ENCODE measurements at regions not wholly inside any gene's neighbourhood (a gene's known extent, or its start where the extent isn't known, plus 50 kb on each side); places are given as distances from the start of the nearest gene placed in this dataset.

DNA sequence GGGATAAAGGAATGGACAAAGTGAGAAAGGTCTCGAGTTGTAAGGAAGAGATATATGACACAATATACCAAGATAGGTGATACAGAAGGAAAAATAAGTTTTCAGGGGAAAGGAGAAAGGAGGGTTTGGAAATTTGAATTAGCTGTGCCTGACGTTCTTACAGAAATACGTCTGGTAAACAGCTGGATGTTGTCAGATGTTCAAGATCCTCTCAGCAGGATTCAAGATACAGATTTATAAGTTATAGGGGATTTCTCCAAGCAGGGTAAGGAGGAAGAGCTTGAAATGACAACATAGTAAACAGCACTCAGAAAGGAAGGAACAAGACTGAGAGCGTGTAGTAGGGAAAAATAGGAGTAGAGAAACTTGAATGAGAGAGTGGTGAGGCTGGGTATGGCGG lies 1184.1 kb downstream of the TYW1 start:
- Histone ChIP-seq H4K20me1 (ENCODE audit: insufficient read depth, low read length) (no peaks in the 10 kb centered on the region), H3K27me3 (ENCODE audit: insufficient read depth, low read length) (no peaks in the 10 kb centered on the region), H3K4me1 (ENCODE audit: insufficient read depth, low read length) (no peaks in the 10 kb centered on the region), H3K9me3 (ENCODE audit: insufficient read depth, low read depth, low read length) (no peaks in the 10 kb centered on the region), H3K4me2 (ENCODE audit: low read length) (no peak overlapping the region), H3K79me2 (ENCODE audit: insufficient read depth, low read length) (no peaks in the 10 kb centered on the region), H3K4me3 (ENCODE audit: insufficient read depth, low read depth, low read length) (no peak overlapping the region), H3K9ac (ENCODE audit: low read length) (no peak overlapping the region), H3K36me3 (ENCODE audit: insufficient read depth, low read length) (no peaks in the 10 kb centered on the region), H3K27ac (ENCODE audit: low read depth, low read length) (no peak overlapping the region), H2AFZ (ENCODE audit: low read depth, low read length) (no peak overlapping the region)
- Mint-ChIP-seq H3K4me3 (ENCODE audit: unreplicated experiment) (no peak overlapping the region), H3K36me3 (ENCODE audit: low read depth, unreplicated experiment) (no peaks in the 10 kb centered on the region), H3K9me3 (ENCODE audit: unreplicated experiment) (peaks cover 21% of the 10 kb centered on the region), H3K27me3 (ENCODE audit: low read depth, unreplicated experiment) (no peaks in the 10 kb centered on the region), H3K27ac (ENCODE audit: unreplicated experiment) (no peak overlapping the region), H3K4me1 (ENCODE audit: low read depth, unreplicated experiment) (no peaks in the 10 kb centered on the region)
- TF ChIP-seq EZH2 (IDR thresholded peaks at IDR 0.05; ENCODE audit: insufficient read depth, low read length): no peak
- TF ChIP-seq, protein P1, sequence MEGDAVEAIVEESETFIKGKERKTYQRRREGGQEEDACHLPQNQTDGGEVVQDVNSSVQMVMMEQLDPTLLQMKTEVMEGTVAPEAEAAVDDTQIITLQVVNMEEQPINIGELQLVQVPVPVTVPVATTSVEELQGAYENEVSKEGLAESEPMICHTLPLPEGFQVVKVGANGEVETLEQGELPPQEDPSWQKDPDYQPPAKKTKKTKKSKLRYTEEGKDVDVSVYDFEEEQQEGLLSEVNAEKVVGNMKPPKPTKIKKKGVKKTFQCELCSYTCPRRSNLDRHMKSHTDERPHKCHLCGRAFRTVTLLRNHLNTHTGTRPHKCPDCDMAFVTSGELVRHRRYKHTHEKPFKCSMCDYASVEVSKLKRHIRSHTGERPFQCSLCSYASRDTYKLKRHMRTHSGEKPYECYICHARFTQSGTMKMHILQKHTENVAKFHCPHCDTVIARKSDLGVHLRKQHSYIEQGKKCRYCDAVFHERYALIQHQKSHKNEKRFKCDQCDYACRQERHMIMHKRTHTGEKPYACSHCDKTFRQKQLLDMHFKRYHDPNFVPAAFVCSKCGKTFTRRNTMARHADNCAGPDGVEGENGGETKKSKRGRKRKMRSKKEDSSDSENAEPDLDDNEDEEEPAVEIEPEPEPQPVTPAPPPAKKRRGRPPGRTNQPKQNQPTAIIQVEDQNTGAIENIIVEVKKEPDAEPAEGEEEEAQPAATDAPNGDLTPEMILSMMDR (IDR thresholded peaks at IDR 0.05; ENCODE audit: insufficient read depth, low read depth, low read length): no peak
- DNase-seq (ENCODE audit: low read depth): no peak
- FAIRE-seq: no peak

DNA sequence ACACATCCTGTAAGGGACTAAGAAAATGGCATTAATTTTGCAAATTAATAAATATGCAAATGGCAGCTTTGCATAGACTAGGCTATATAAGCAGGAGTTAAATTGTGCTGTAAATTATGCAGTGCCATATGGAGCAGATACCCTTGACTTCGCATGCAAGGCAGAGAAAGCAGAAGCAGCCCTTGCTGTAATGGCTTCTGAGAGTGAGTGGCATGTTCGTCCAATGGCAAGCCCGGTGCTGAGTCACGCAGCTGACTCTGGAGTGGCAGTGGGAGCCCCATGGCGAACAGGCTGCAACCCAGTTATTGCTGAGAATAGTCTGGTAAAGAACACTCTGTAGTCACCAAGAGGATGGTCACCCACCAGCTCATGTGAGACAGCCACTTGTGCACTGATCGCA lies 1186.5 kb downstream of the TYW1 start:
- Histone ChIP-seq H3K4me3 (ENCODE audit: insufficient read depth, low read depth, low read length) (no peak overlapping the region), H3K9me3 (ENCODE audit: insufficient read depth, low read depth, low read length) (no peaks in the 10 kb centered on the region), H3K79me2 (ENCODE audit: insufficient read depth, low read length) (no peaks in the 10 kb centered on the region), H2AFZ (ENCODE audit: low read depth, low read length) (no peak overlapping the region), H3K27ac (ENCODE audit: low read depth, low read length) (no peak overlapping the region), H3K4me2 (ENCODE audit: low read length) (no peak overlapping the region), H3K4me1 (ENCODE audit: insufficient read depth, low read length) (no peaks in the 10 kb centered on the region), H3K36me3 (ENCODE audit: insufficient read depth, low read length) (no peaks in the 10 kb centered on the region), H4K20me1 (ENCODE audit: insufficient read depth, low read length) (no peaks in the 10 kb centered on the region), H3K9ac (ENCODE audit: low read length) (no peak overlapping the region), H3K27me3 (ENCODE audit: insufficient read depth, low read length) (no peaks in the 10 kb centered on the region)
- Mint-ChIP-seq H3K4me3 (ENCODE audit: unreplicated experiment) (no peak overlapping the region), H3K9me3 (ENCODE audit: unreplicated experiment) (peaks cover 26% of the 10 kb centered on the region), H3K36me3 (ENCODE audit: low read depth, unreplicated experiment) (no peaks in the 10 kb centered on the region), H3K27me3 (ENCODE audit: low read depth, unreplicated experiment) (no peaks in the 10 kb centered on the region), H3K4me1 (ENCODE audit: low read depth, unreplicated experiment) (no peaks in the 10 kb centered on the region), H3K27ac (ENCODE audit: unreplicated experiment) (no peak overlapping the region)
- FAIRE-seq: no peak
- DNase-seq (ENCODE audit: low read depth): no peak
- TF ChIP-seq EZH2 (IDR thresholded peaks at IDR 0.05; ENCODE audit: insufficient read depth, low read length): no peak
- TF ChIP-seq, protein P1 (IDR thresholded peaks at IDR 0.05; ENCODE audit: insufficient read depth, low read depth, low read length): no peak

DNA sequence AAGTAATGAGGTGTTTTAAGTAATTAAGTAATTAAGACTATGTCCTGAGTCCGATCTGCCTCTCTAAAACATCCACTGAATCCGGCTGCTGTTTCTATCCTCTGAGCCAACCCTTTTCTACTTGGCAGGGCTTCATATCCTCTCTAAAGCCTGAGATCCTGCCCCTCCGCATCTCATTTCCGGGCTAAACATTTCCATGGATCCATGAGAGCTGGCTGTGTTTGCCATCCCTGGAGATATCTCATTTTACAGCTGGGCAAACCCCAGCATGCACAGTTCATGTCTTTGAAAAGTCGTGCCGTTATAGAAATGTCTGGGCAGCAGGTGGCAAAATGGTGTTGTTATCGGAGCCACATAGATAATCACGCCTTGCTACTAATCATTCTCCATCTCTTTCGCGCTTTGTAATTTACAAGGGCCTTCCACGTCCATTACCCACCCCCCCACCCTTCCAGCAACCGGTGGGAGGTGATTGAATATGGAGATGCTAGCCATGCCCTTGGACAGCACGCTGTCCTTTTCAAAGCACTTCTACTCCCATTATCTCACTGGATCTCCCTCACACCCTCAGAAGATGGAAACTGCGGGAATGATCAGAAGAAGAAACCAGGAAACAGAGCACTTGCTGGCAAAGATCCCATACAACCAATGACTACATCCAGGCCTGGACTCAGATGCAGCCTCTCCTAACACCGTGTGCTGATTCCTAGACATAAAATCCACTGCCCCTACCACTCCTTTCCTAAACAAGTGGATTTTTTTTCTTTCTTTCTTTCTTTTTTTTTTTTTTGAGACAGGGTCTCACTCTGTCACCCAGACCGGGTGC lies 1189.2 kb downstream of the TYW1 start:
- Histone ChIP-seq H3K27me3 (ENCODE audit: insufficient read depth, low read length) (no peaks in the 10 kb centered on the region), H3K79me2 (ENCODE audit: insufficient read depth, low read length) (no peaks in the 10 kb centered on the region), H3K9me3 (ENCODE audit: insufficient read depth, low read depth, low read length) (no peaks in the 10 kb centered on the region), H2AFZ (ENCODE audit: low read depth, low read length) (no peak overlapping the region), H3K4me2 (ENCODE audit: low read length) (no peak overlapping the region), H4K20me1 (ENCODE audit: insufficient read depth, low read length) (no peaks in the 10 kb centered on the region), H3K4me1 (ENCODE audit: insufficient read depth, low read length) (no peaks in the 10 kb centered on the region), H3K4me3 (ENCODE audit: insufficient read depth, low read depth, low read length) (no peak overlapping the region), H3K36me3 (ENCODE audit: insufficient read depth, low read length) (no peaks in the 10 kb centered on the region), H3K27ac (ENCODE audit: low read depth, low read length) (no peak overlapping the region), H3K9ac (ENCODE audit: low read length) (no peak overlapping the region)
- DNase-seq (ENCODE audit: low read depth): no peak
- TF ChIP-seq, protein P1 (IDR thresholded peaks at IDR 0.05; ENCODE audit: insufficient read depth, low read depth, low read length): no peak
- no peak for TF ChIP-seq EZH2 (IDR thresholded peaks at IDR 0.05; ENCODE audit: insufficient read depth, low read length)
- Mint-ChIP-seq H3K36me3 (ENCODE audit: low read depth, unreplicated experiment) (no peaks in the 10 kb centered on the region), H3K27me3 (ENCODE audit: low read depth, unreplicated experiment) (no peaks in the 10 kb centered on the region), H3K9me3 (ENCODE audit: unreplicated experiment) (peaks cover 15% of the 10 kb centered on the region), H3K4me3 (ENCODE audit: unreplicated experiment) (no peak overlapping the region), H3K4me1 (ENCODE audit: low read depth, unreplicated experiment) (no peaks in the 10 kb centered on the region), H3K27ac (ENCODE audit: unreplicated experiment) (no peak overlapping the region)
- FAIRE-seq: no peak

Measured in astrocyte (in vitro differentiated cells and primary cell).